Psoas muscle (tissue), 7 donors: ENCODE measurements at regions not wholly inside any gene's neighbourhood (a gene's known extent, or its start where the extent isn't known, plus 50 kb on each side); places are given as distances from the start of the nearest gene placed in this dataset.

ENCODE experiments used
- ATAC-seq, 4 donors: fragments of 200-7000 bp; cut with Tn5 transposase; one replicate each; pipeline ENCODE4 v1.9.1; 2020; ENCODE audit warnings: moderate library complexity in 3 of 4, mild to moderate bottlenecking in 2 of 4
- DNase-seq, 2 donors: peaks; one replicate each; pipeline ENCODE4 v3.0.0-alpha.2; 2020
- H3K27ac ChIP-seq: fragments of 200-600 bp; one replicate; pipeline ENCODE4 v1.8.0; 2022
- H3K27me3 ChIP-seq, 3 donors: fragments of 200-600 bp in 1 of 3; one replicate each; pipeline versions ENCODE4 v1.6.1 to v1.8.0; 2013 to 2022; ENCODE audit warnings: low read length in 2 of 3, mild to moderate bottlenecking in 2 of 3, moderate library complexity in 1 of 3; ENCODE audit not compliant: insufficient read depth in 3 of 3
- H3K36me3 ChIP-seq, 2 donors: fragments of 200-600 bp in 1 of 2; one replicate each; pipeline versions ENCODE4 v1.6.1 to v1.8.0; 2013 to 2022; ENCODE audit warnings: low read depth in 1 of 2, mild to moderate bottlenecking in 1 of 2, moderate library complexity in 1 of 2; ENCODE audit not compliant: insufficient read depth in 1 of 2
- H3K4me1 ChIP-seq: fragments of 200-600 bp; one replicate; pipeline ENCODE4 v1.8.0; 2022
- H3K4me3 ChIP-seq: fragments of 200-600 bp; one replicate; pipeline ENCODE4 v1.8.0; 2022; ENCODE audit warnings: mild to moderate bottlenecking
- H3K9me3 ChIP-seq: fragments of 200-600 bp; one replicate; pipeline ENCODE4 v1.8.0; 2022
- CTCF ChIP-seq: fragments of 200-600 bp; IDR thresholded peaks from one replicate; pipeline ENCODE4 v1.8.0; 2022; ENCODE audit warnings: antibody characterized with exemption
- whole genome bisulfite sequencing, 3 donors: extraction: QIAGEN DNeasy Blood & Tissue Kit; methylation state at CpG; one replicate each; pipeline versions ENCODE4 v1.1.6 to v1.1.7; 2013; 5-methylcytosine and 5-hydroxymethylcytosine counted together
- intact Hi-C, 2 donors: fragments of 100-400 bp; cut with DNase I; formaldehyde crosslinking; loops; one replicate each; pipeline versions ENCODE4 v1.11.0 to v1.14.2; 2022
- donor health status: healthy with polysubstance abuse.
- donor health status: DM: no; HTN: no; CAD: no; lungs with moderate emphysema.
- donor health status: Bipolar disorder and iron deficiency.
- donor health status: healthy.
- donor health status: DM: yes; HTN: yes; CAD: no.
- donor health status: DM: no; HTN: no; CAD: no.
- donor health status: DM: yes; HTN: yes; CAD: no.

- DNase-seq, result no peak
- intact Hi-C loops, result no loop called here
- Histone ChIP-seq H3K4me3 (no peak overlapping the region), H3K27me3 (no peaks in the 10 kb centered on the region), H3K9me3 (no peaks in the 10 kb centered on the region), H3K27ac (no peak overlapping the region), H3K4me1 (no peaks in the 10 kb centered on the region), H3K36me3 (no peaks in the 10 kb centered on the region)
- no peak for ATAC-seq
- TF ChIP-seq CTCF, result no peak
- WGBS, 3 donors, result 97 to 100% (median 98%) methylated on average over 2 of the region's 2 CpGs
Observed at GRCh38 chr13:34868733-34869132, 73.3 kb upstream of the NBEA start.

DNA sequence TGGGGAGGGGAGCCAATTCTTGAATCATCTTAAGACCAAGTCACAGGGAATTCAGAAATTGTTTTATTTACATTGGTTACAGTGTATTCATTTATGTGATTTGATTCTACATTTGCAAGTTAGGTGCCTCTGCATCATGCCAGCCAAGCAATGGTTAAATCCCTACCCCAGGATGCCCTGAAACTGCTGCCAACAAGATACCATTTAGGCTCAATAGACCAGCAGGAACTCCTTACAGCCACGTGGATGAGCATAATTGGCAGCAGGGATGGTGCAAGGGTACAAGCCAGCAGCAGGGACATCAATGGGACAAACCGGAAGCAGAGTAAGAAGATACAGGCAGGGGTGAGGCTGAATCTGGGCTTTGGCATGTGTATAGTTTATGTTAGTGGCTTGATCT is 72.4 kb upstream of the NBEA start:
- 28 to 44% (median 29%) methylated on average over 2 of the region's 2 CpGs for WGBS, 3 donors
- DNase-seq (no peak), ATAC-seq (no peak)
- intact Hi-C loops, result no loop called here
- no peaks in the 10 kb centered on the region for H3K27me3 ChIP-seq
- TF ChIP-seq CTCF, result no peak
- no peaks in the 10 kb centered on the region for H3K4me1 ChIP-seq
- H3K36me3 ChIP-seq, result no peaks in the 10 kb centered on the region
- no peak overlapping the region for H3K4me3 ChIP-seq
- H3K27ac ChIP-seq, result no peak overlapping the region
- H3K9me3 ChIP-seq, result no peaks in the 10 kb centered on the region

GRCh38 chr13:34878329-34878728 is 63.7 kb upstream of the NBEA start:
- DNase-seq, result no peak
- Histone ChIP-seq H3K9me3 (no peaks in the 10 kb centered on the region), H3K4me1 (no peaks in the 10 kb centered on the region), H3K27me3 (no peaks in the 10 kb centered on the region), H3K4me3 (no peak overlapping the region), H3K36me3 (no peaks in the 10 kb centered on the region), H3K27ac (no peak overlapping the region)
- ATAC-seq, result no peak
- no peak for TF ChIP-seq CTCF
- intact Hi-C loops, result no loop called here

DNA sequence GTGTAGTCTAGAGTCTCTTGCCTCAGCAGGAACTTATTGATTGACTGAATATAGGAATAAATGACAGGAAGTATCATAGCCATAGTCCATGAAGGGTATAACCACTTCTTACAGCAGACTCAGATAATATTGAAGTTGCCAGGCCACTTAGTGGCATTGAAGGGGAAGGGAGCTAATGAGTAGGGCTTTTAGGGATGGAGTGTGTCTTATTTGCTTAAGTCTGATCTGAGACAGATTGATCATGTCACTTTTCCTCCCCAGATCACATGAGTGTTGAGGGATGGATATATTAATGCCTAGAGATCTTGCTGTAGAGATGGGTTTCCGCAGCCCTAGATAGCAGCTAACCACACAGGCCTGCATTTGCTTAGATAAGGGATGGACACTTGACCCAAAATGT is 62.2 kb upstream of the NBEA start:
- WGBS, 3 donors, result 97 to 100% (median 98%) methylated on average over 1 of the region's 1 CpG
- DNase-seq (no peak), ATAC-seq (no peak)
- H3K9me3 ChIP-seq, result no peaks in the 10 kb centered on the region
- no peak for TF ChIP-seq CTCF
- H3K4me1 ChIP-seq, result no peaks in the 10 kb centered on the region
- H3K36me3 ChIP-seq, result no peaks in the 10 kb centered on the region
- H3K27ac ChIP-seq, result no peak overlapping the region
- no peaks in the 10 kb centered on the region for H3K27me3 ChIP-seq
- intact Hi-C loops, result no loop called here
- H3K4me3 ChIP-seq, result no peak overlapping the region

- no peaks in the 10 kb centered on the region for H3K27me3 ChIP-seq
- no peak overlapping the region for H3K27ac ChIP-seq
- WGBS, 3 donors, result 75 to 84% (median 81%) methylated on average over 2 of the region's 2 CpGs
- no peaks in the 10 kb centered on the region for H3K9me3 ChIP-seq
- TF ChIP-seq CTCF, result no peak
- ATAC-seq, result no peak
- no peak overlapping the region for H3K4me3 ChIP-seq
- intact Hi-C loops, result no loop called here
- H3K36me3 ChIP-seq, result no peaks in the 10 kb centered on the region
- no peak for DNase-seq
- no peaks in the 10 kb centered on the region for H3K4me1 ChIP-seq
Observed at GRCh38 chr13:34881494-34881893, 60.6 kb upstream of the NBEA start.
